Suprapubic skin (tissue), 4 donors: ENCODE measurements at regions not wholly inside any gene's neighbourhood (a gene's known extent, or its start where the extent isn't known, plus 50 kb on each side); places are given as distances from the start of the nearest gene placed in this dataset.

Experiments used
- DNase-seq, 2 donors: peaks; one replicate each; pipeline ENCODE4 v3.0.0-alpha.2; 2019; ENCODE audit warnings: low spot score in 2 of 2
- H3K27ac ChIP-seq: fragments of 200-600 bp; sonication (generic); one replicate; pipeline ENCODE4 v1.5.1; 2019
- H3K27me3 ChIP-seq: fragments of 200-600 bp; sonication (generic); one replicate; pipeline ENCODE4 v1.5.1; 2019
- H3K36me3 ChIP-seq: fragments of 200-600 bp; sonication (generic); one replicate; pipeline ENCODE4 v1.5.1; 2019
- H3K4me1 ChIP-seq: fragments of 200-600 bp; sonication (generic); one replicate; pipeline ENCODE4 v1.5.1; 2019
- H3K4me3 ChIP-seq: fragments of 200-600 bp; sonication (generic); one replicate; pipeline ENCODE4 v1.5.1; 2019; ENCODE audit warnings: mild to moderate bottlenecking
- H3K9me3 ChIP-seq: fragments of 200-600 bp; sonication (generic); one replicate; pipeline ENCODE4 v1.5.1; 2019
- CTCF ChIP-seq, 2 donors: fragments of 200-600 bp in 1 of 2; fragments of 450-650 bp in 1 of 2; sonication (generic) in 1 of 2; IDR thresholded peaks; one replicate each; pipeline ENCODE4 v1.5.1; 2016 to 2019; ENCODE audit warnings: antibody characterized with exemption in 2 of 2, mild to moderate bottlenecking in 1 of 2, moderate library complexity in 1 of 2
- EP300 ChIP-seq: sonication (generic); formaldehyde crosslinking; IDR thresholded peaks from one replicate; pipeline ENCODE4 v1.6.1; 2017; ENCODE audit warnings: antibody characterized with exemption
- POLR2A ChIP-seq, 2 donors: fragments of 450-650 bp; IDR thresholded peaks; one replicate each; pipeline ENCODE4 v1.6.1; 2017; ENCODE audit warnings: antibody characterized with exemption in 2 of 2, mild to moderate bottlenecking in 2 of 2, moderate library complexity in 2 of 2
- POLR2AphosphoS5 ChIP-seq, 3 donors: sonication (generic); formaldehyde crosslinking; IDR thresholded peaks; one replicate each; pipeline ENCODE4 v1.6.1; 2017; ENCODE audit warnings: antibody characterized with exemption in 3 of 3
- WGBS: methylation state at CpG from one replicate; pipeline ENCODE4 v1.1.5; 2018; 5-methylcytosine and 5-hydroxymethylcytosine counted together

- WGBS = 65% methylated on average over 5 of the region's 7 CpGs
- Histone ChIP-seq H3K4me1 (peaks cover 12% of the 10 kb centered on the region), H3K27me3 (peaks cover 8% of the 10 kb centered on the region)
Measured at GRCh38 chr7:101714097-101714496, 85.0 kb upstream of the MYL10 start.

GRCh38 chr7:101717628-101718357 lies 88.7 kb upstream of the MYL10 start:
- TF ChIP-seq POLR2A (IDR thresholded peaks at IDR 0.05) (no peak), POLR2AphosphoS5 (IDR thresholded peaks at IDR 0.05) (peak in 2 of 3 donors; percentile 76 to 89)

More at GRCh38 chr7:101714097-101714496, 85.0 kb upstream of the MYL10 start:
- Histone ChIP-seq H3K9me3 (no peaks in the 10 kb centered on the region), H3K4me3 (no peak overlapping the region), H3K36me3 (no peaks in the 10 kb centered on the region), H3K27ac (no peak overlapping the region)
- no peak for DNase-seq
- TF ChIP-seq POLR2A (IDR thresholded peaks at IDR 0.05) (no peak), CTCF (IDR thresholded peaks at IDR 0.05) (no peak), EP300 (no peak), POLR2AphosphoS5 (IDR thresholded peaks at IDR 0.05) (no peak)

DNA sequence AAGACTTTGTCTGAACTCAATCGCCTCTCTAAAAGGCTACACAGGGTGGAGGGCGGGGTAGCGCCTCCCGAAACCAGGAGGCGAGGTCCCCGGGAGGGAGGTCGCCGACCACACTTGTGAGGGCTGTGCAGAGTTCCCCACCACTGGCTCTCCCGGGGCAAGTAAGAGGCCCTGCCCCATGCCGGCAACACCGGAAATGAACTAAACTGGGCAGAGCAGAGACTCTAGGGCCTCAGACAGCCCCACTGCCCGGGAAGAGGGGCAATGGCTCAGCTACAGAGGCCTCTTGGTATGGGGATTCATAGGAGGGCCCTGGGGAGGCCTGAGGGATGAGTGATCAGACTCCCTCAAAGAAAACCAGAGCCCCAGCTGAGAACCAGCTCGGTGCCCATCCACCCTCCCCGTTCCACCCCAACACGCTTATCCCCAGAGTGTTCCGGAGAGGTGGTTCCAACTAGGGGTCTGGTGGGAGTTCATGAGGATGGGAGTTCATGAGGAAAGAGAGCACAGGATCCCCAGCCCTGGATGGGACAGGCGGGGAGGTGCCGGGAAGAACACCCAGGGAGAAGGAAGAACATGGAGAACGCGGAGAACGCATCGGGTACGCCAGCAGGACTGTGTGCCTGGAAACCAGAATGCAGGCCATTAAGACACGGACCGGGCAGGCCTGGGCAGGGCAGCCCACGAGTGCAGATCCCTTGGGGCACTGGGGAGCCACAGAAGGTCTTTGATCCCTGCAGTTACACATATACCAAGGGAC lies 89.4 kb upstream of the MYL10 start:
- H3K36me3 ChIP-seq = no peaks in the 10 kb centered on the region
- H3K27me3 ChIP-seq = peaks cover 21% of the 10 kb centered on the region
- WGBS = 85% methylated on average over 25 of the region's 26 CpGs
- no peak for DNase-seq
- H3K9me3 ChIP-seq = no peaks in the 10 kb centered on the region
- peaks cover 12% of the 10 kb centered on the region for H3K4me1 ChIP-seq
- TF ChIP-seq POLR2AphosphoS5 (IDR thresholded peaks at IDR 0.05) (no peak), CTCF (IDR thresholded peaks at IDR 0.05) (no peak), POLR2A (IDR thresholded peaks at IDR 0.05) (no peak), EP300 (no peak)
- H3K27ac ChIP-seq = peak overlapping the region; percentile 47
- H3K4me3 ChIP-seq = no peak overlapping the region

More at GRCh38 chr7:101717628-101718357, 88.7 kb upstream of the MYL10 start:
- peaks cover 21% of the 10 kb centered on the region for H3K27me3 ChIP-seq
- WGBS = 20% methylated on average over 20 of the region's 25 CpGs
- H3K9me3 ChIP-seq = no peaks in the 10 kb centered on the region
- no peak overlapping the region for H3K4me3 ChIP-seq
- H3K27ac ChIP-seq = peak overlapping the region; percentile 47
- peaks cover 12% of the 10 kb centered on the region for H3K4me1 ChIP-seq
- DNase-seq = peak; percentile 84 to 90
- no peaks in the 10 kb centered on the region for H3K36me3 ChIP-seq

GRCh38 chr7:101719123-101719470 lies 90.0 kb upstream of the MYL10 start:
- WGBS = 85% methylated on average over 9 of the region's 9 CpGs

GRCh38 chr7:101720324-101720723 lies 91.2 kb upstream of the MYL10 start:
- peaks cover 12% of the 10 kb centered on the region for H3K4me1 ChIP-seq
- WGBS = 74% methylated on average over 4 of the region's 5 CpGs
- no peaks in the 10 kb centered on the region for H3K9me3 ChIP-seq
- no peak overlapping the region for H3K4me3 ChIP-seq
- no peaks in the 10 kb centered on the region for H3K36me3 ChIP-seq
- H3K27ac ChIP-seq = no peak overlapping the region
- DNase-seq = no peak
- H3K27me3 ChIP-seq = peaks cover 21% of the 10 kb centered on the region
- TF ChIP-seq POLR2AphosphoS5 (IDR thresholded peaks at IDR 0.05) (no peak), EP300 (no peak), POLR2A (IDR thresholded peaks at IDR 0.05) (no peak), CTCF (IDR thresholded peaks at IDR 0.05) (no peak)

More at GRCh38 chr7:101719123-101719470, 90.0 kb upstream of the MYL10 start:
- H3K27me3 ChIP-seq = peaks cover 21% of the 10 kb centered on the region
- H3K4me1 ChIP-seq = peaks cover 12% of the 10 kb centered on the region
- no peaks in the 10 kb centered on the region for H3K9me3 ChIP-seq
- no peak overlapping the region for H3K4me3 ChIP-seq
- no peaks in the 10 kb centered on the region for H3K36me3 ChIP-seq
- TF ChIP-seq POLR2A (IDR thresholded peaks at IDR 0.05) (no peak), POLR2AphosphoS5 (IDR thresholded peaks at IDR 0.05) (no peak), CTCF (IDR thresholded peaks at IDR 0.05) (no peak), EP300 (no peak)
- no peak for DNase-seq
- H3K27ac ChIP-seq = no peak overlapping the region
